SK-N-MC (cell line): ENCODE measurements at regions not wholly inside any gene's neighbourhood (a gene's known extent, or its start where the extent isn't known, plus 50 kb on each side); places are given as distances from the start of the nearest gene placed in this dataset.

ENCODE experiments used
- DNase-seq: peaks from one replicate; pipeline ENCODE4 v3.0.0-alpha.2; 2011; ENCODE audit warnings: low read depth, low spot score
- H3K27ac ChIP-seq: fragments of 200-600 bp; sonication (generic); 2 replicates; pipeline ENCODE4 v1.5.1; 2016; ENCODE audit warnings: mixed run types
- H3K36me3 ChIP-seq: fragments of 200-600 bp; sonication (generic); 2 replicates; pipeline ENCODE4 v1.6.1; 2017; ENCODE audit warnings: antibody characterized with exemption, low read length, mixed read lengths; ENCODE audit not compliant: insufficient read depth
- H3K4me3 ChIP-seq: fragments of 200-600 bp; sonication (generic); 2 replicates; pipeline ENCODE4 v1.5.1; 2016
- H3K9ac ChIP-seq: fragments of 200-600 bp; sonication (generic); 2 replicates; pipeline ENCODE4 v1.8.0; 2017; ENCODE audit warnings: mixed run types, mixed read lengths; ENCODE audit not compliant: insufficient read length
- H3K9me3 ChIP-seq: fragments of 200-600 bp; sonication (generic); 2 replicates; pipeline ENCODE4 v1.6.1; 2017; ENCODE audit warnings: low read depth, mild to moderate bottlenecking, antibody characterized with exemption, low read length, moderate library complexity, mixed read lengths
- EZH2 ChIP-seq: fragments of 200-600 bp; sonication (generic); IDR thresholded peaks from one replicate; pipeline ENCODE4 v1.6.1; 2017; ENCODE audit warnings: antibody characterized with exemption
- FOXP2 ChIP-seq: optimal IDR thresholded peaks from 2 replicates; pipeline ENCODE3; 2011; ENCODE audit warnings: mild to moderate bottlenecking, moderate library complexity; ENCODE audit not compliant: insufficient read depth; ENCODE audit errors: extremely low read length, control extremely low read depth
- POLR2AphosphoS5 ChIP-seq: IDR thresholded peaks from 2 replicates; pipeline ENCODE4 v1.6.1; 2012; ENCODE audit warnings: mild to moderate bottlenecking, low read depth, low read length, borderline replicate concordance

GRCh38 chr15:30030345-30030744, 52.4 kb upstream of the GOLGA8J start:
- no peak for DNase-seq

GRCh38 chr15:30023798-30024295, 58.9 kb upstream of the GOLGA8J start:
- H3K4me3 ChIP-seq, result no peak overlapping the region
- no peaks in the 10 kb centered on the region for H3K36me3 ChIP-seq
- no peak overlapping the region for H3K27ac ChIP-seq
- no peak overlapping the region for H3K9ac ChIP-seq
- TF ChIP-seq EZH2, result no peak
- TF ChIP-seq POLR2AphosphoS5, result no peak
- TF ChIP-seq FOXP2, result no peak
- H3K9me3 ChIP-seq, result no peaks in the 10 kb centered on the region
- DNase-seq, result no peak

More at GRCh38 chr15:30030345-30030744, 52.4 kb upstream of the GOLGA8J start:
- TF ChIP-seq FOXP2, result no peak
- TF ChIP-seq EZH2, result no peak
- TF ChIP-seq POLR2AphosphoS5, result no peak
- Histone ChIP-seq H3K4me3 (no peak overlapping the region), H3K36me3 (no peaks in the 10 kb centered on the region), H3K9me3 (no peaks in the 10 kb centered on the region), H3K9ac (no peak overlapping the region), H3K27ac (no peak overlapping the region)

GRCh38 chr15:30010746-30011145, 72.0 kb upstream of the GOLGA8J start:
- Histone ChIP-seq H3K9me3 (no peaks in the 10 kb centered on the region), H3K4me3 (no peak overlapping the region), H3K9ac (no peak overlapping the region), H3K27ac (no peak overlapping the region), H3K36me3 (no peaks in the 10 kb centered on the region)
- no peak for DNase-seq
- TF ChIP-seq POLR2AphosphoS5, result no peak

GRCh38 chr15:30008156-30008555, 74.6 kb upstream of the GOLGA8J start:
- no peak for DNase-seq
- Histone ChIP-seq H3K36me3 (no peaks in the 10 kb centered on the region), H3K4me3 (no peak overlapping the region), H3K9ac (no peak overlapping the region), H3K9me3 (no peaks in the 10 kb centered on the region), H3K27ac (no peak overlapping the region)
- TF ChIP-seq EZH2 (no peak), FOXP2 (no peak), POLR2AphosphoS5 (no peak)

GRCh38 chr15:30001602-30002001, 81.2 kb upstream of the GOLGA8J start:
- TF ChIP-seq EZH2, result no peak
- no peak for TF ChIP-seq POLR2AphosphoS5
- no peak for TF ChIP-seq FOXP2
- no peak for DNase-seq
- Histone ChIP-seq H3K9me3 (no peaks in the 10 kb centered on the region), H3K27ac (no peak overlapping the region), H3K4me3 (no peak overlapping the region), H3K9ac (no peak overlapping the region), H3K36me3 (no peaks in the 10 kb centered on the region)

GRCh38 chr15:29998033-29998432, 84.7 kb upstream of the GOLGA8J start:
- no peak overlapping the region for H3K27ac ChIP-seq

GRCh38 chr15:29997499-29997898, 85.3 kb upstream of the GOLGA8J start:
- H3K9ac ChIP-seq, result no peak overlapping the region
- DNase-seq, result no peak
- no peaks in the 10 kb centered on the region for H3K36me3 ChIP-seq
- H3K27ac ChIP-seq, result no peak overlapping the region
- TF ChIP-seq POLR2AphosphoS5 (no peak), FOXP2 (no peak), EZH2 (no peak)
- no peak overlapping the region for H3K4me3 ChIP-seq
- H3K9me3 ChIP-seq, result no peaks in the 10 kb centered on the region

More at GRCh38 chr15:29998033-29998432, 84.7 kb upstream of the GOLGA8J start:
- no peak for DNase-seq
- Histone ChIP-seq H3K36me3 (no peaks in the 10 kb centered on the region), H3K4me3 (no peak overlapping the region), H3K9me3 (no peaks in the 10 kb centered on the region), H3K9ac (no peak overlapping the region)
- TF ChIP-seq FOXP2, result no peak
- TF ChIP-seq POLR2AphosphoS5, result no peak
- TF ChIP-seq EZH2, result no peak

GRCh38 chr15:29994284-29994683, 88.5 kb upstream of the GOLGA8J start:
- Histone ChIP-seq H3K9me3 (no peaks in the 10 kb centered on the region), H3K27ac (no peak overlapping the region), H3K9ac (no peak overlapping the region), H3K36me3 (no peaks in the 10 kb centered on the region), H3K4me3 (no peak overlapping the region)
- DNase-seq, result no peak
- no peak for TF ChIP-seq POLR2AphosphoS5
- TF ChIP-seq EZH2, result no peak

- Histone ChIP-seq H3K9me3 (no peaks in the 10 kb centered on the region), H3K27ac (no peak overlapping the region), H3K9ac (no peak overlapping the region), H3K4me3 (no peak overlapping the region), H3K36me3 (no peaks in the 10 kb centered on the region)
- no peak for DNase-seq
- TF ChIP-seq EZH2 (no peak), FOXP2 (no peak), POLR2AphosphoS5 (no peak)
These were observed 91.8 kb upstream of the GOLGA8J start for GRCh38 chr15:29990954-29991353.
